ENCODE measurements at regions not wholly inside any gene's neighbourhood (a gene's known extent, or its start where the extent isn't known, plus 50 kb on each side); places are given as distances from the start of the nearest gene placed in this dataset.

DNA sequence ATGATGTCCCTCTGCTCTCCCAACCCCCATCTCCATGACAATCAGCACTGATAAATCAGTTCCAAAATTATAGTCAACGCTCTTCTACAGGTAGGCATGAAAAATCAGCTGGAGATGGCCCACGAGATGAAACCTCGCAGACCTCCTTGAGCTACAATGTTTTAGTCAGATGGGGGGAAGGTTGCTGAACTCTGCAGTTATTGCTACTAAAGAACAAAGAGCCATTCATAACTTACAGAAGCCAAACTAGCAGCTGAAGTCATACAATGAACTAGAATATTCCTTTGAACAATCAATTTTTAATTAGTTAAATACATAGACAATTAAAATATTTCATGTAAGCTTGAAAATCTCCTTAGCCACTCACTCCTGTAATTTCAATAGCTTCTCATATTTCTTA, 179.2 kb downstream of the NHLRC3 start:
- no peaks in the 10 kb centered on the region for H3F3A ChIP-seq (ENCODE audit: insufficient read depth)
- H3K36me3 ChIP-seq (ENCODE audit: low read length), result no peaks in the 10 kb centered on the region
- H3K9me3 ChIP-seq (ENCODE audit: insufficient read depth, low read length), result no peaks in the 10 kb centered on the region
- TF ChIP-seq, protein P1, sequence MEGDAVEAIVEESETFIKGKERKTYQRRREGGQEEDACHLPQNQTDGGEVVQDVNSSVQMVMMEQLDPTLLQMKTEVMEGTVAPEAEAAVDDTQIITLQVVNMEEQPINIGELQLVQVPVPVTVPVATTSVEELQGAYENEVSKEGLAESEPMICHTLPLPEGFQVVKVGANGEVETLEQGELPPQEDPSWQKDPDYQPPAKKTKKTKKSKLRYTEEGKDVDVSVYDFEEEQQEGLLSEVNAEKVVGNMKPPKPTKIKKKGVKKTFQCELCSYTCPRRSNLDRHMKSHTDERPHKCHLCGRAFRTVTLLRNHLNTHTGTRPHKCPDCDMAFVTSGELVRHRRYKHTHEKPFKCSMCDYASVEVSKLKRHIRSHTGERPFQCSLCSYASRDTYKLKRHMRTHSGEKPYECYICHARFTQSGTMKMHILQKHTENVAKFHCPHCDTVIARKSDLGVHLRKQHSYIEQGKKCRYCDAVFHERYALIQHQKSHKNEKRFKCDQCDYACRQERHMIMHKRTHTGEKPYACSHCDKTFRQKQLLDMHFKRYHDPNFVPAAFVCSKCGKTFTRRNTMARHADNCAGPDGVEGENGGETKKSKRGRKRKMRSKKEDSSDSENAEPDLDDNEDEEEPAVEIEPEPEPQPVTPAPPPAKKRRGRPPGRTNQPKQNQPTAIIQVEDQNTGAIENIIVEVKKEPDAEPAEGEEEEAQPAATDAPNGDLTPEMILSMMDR (IDR thresholded peaks at IDR 0.05; ENCODE audit: insufficient read depth, low read length, poor library complexity, severe bottlenecking), result no peak
- TF ChIP-seq EZH2phosphoT487 (conservative IDR thresholded peaks at IDR 0.05; ENCODE audit: low read length), result no peak
- no peaks in the 10 kb centered on the region for H3K27me3 ChIP-seq (ENCODE audit: low read length)
- H2AFZ ChIP-seq (ENCODE audit: low read depth, low read length, severe bottlenecking), result no peak overlapping the region
- H3K9me2 ChIP-seq (replicated peaks; ENCODE audit: insufficient read depth, low read length), result no peaks in the 10 kb centered on the region
- H3K4me3 ChIP-seq (ENCODE audit: insufficient read depth, low read length, poor library complexity, severe bottlenecking), result no peak overlapping the region
- H4K20me1 ChIP-seq (ENCODE audit: low read depth, low read length), result no peaks in the 10 kb centered on the region
- no peaks in the 10 kb centered on the region for H3K79me2 ChIP-seq (ENCODE audit: insufficient read depth, low read length)
- H3K9ac ChIP-seq (ENCODE audit: low read length), result no peak overlapping the region
- H3K4me2 ChIP-seq (ENCODE audit: low read depth, low read length, poor library complexity, severe bottlenecking), result no peak overlapping the region
- no peak overlapping the region for H3K27ac ChIP-seq (ENCODE audit: low read depth, low read length)

DNA sequence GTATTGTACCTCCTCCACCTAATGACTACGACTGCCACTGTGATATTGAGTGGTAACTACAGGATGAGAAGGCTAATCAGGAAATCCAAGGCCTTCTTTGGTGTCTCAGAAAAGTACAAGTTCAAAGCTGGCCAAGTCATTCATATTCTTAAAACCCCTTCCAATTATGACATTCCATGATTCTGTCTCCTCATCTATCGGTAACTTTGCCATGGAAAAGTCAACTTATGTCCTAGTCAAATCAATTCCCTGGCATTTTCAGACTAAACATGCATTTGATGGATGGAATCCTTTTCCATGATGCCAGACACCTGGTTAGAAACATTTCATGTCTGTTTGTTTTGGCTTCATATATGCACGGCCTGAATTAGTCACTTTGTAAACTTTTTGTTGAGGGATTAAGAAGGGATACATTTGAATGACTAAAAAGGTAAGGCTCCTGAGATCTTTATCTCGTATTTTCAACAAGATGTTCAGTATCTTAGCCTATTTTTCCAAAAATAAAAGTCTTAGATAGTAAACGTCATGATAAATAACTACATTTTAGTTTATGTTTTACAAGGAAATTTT, 186.5 kb downstream of the NHLRC3 start:
- Histone ChIP-seq H3K4me3 (ENCODE audit: insufficient read depth, low read length, poor library complexity, severe bottlenecking) (no peak overlapping the region), H3K9ac (ENCODE audit: low read length) (no peak overlapping the region), H3K9me3 (ENCODE audit: insufficient read depth, low read length) (no peaks in the 10 kb centered on the region), H4K20me1 (ENCODE audit: low read depth, low read length) (no peaks in the 10 kb centered on the region), H3K9me2 (replicated peaks; ENCODE audit: insufficient read depth, low read length) (no peaks in the 10 kb centered on the region), H3K36me3 (ENCODE audit: low read length) (no peaks in the 10 kb centered on the region), H3F3A (ENCODE audit: insufficient read depth) (no peaks in the 10 kb centered on the region), H2AFZ (ENCODE audit: low read depth, low read length, severe bottlenecking) (no peak overlapping the region), H3K4me2 (ENCODE audit: low read depth, low read length, poor library complexity, severe bottlenecking) (no peak overlapping the region), H3K27me3 (ENCODE audit: low read length) (no peaks in the 10 kb centered on the region), H3K79me2 (ENCODE audit: insufficient read depth, low read length) (no peaks in the 10 kb centered on the region), H3K27ac (ENCODE audit: low read depth, low read length) (no peak overlapping the region)
- TF ChIP-seq, protein P1 (IDR thresholded peaks at IDR 0.05; ENCODE audit: insufficient read depth, low read length, poor library complexity, severe bottlenecking), result no peak
- no peak for TF ChIP-seq EZH2phosphoT487 (conservative IDR thresholded peaks at IDR 0.05; ENCODE audit: low read length)

DNA sequence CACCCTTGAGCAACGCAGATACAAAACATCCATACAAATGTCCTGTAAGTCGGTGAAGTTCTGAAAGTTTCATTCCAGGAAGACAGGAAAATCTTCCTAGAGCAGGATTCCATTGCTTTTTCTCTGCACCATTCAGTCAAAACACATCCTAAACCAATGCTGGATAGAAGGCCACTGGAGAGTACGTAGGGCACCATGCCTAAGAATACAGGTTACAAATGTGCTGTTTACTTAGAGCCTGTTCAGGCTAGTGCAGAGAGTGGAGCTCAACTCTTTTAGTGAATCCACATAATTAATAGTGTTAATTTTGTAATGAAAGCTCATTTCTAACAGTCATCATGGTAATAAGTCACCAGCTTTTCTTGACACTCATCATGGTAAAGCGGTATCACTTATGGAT, 187.6 kb downstream of the NHLRC3 start:
- Histone ChIP-seq H3K9ac (ENCODE audit: low read length) (no peak overlapping the region), H4K20me1 (ENCODE audit: low read depth, low read length) (no peaks in the 10 kb centered on the region), H3K36me3 (ENCODE audit: low read length) (no peaks in the 10 kb centered on the region), H3F3A (ENCODE audit: insufficient read depth) (no peaks in the 10 kb centered on the region), H3K9me3 (ENCODE audit: insufficient read depth, low read length) (no peaks in the 10 kb centered on the region), H3K79me2 (ENCODE audit: insufficient read depth, low read length) (no peaks in the 10 kb centered on the region), H3K4me3 (ENCODE audit: insufficient read depth, low read length, poor library complexity, severe bottlenecking) (no peak overlapping the region), H3K9me2 (replicated peaks; ENCODE audit: insufficient read depth, low read length) (no peaks in the 10 kb centered on the region), H3K4me2 (ENCODE audit: low read depth, low read length, poor library complexity, severe bottlenecking) (no peak overlapping the region), H3K27ac (ENCODE audit: low read depth, low read length) (no peak overlapping the region), H2AFZ (ENCODE audit: low read depth, low read length, severe bottlenecking) (no peak overlapping the region), H3K27me3 (ENCODE audit: low read length) (no peaks in the 10 kb centered on the region)
- TF ChIP-seq EZH2phosphoT487 (conservative IDR thresholded peaks at IDR 0.05; ENCODE audit: low read length), result no peak
- TF ChIP-seq, protein P1 (IDR thresholded peaks at IDR 0.05; ENCODE audit: insufficient read depth, low read length, poor library complexity, severe bottlenecking), result no peak

Measured in SU-DHL-6 (cell line).